ENCODE measurements at regions not wholly inside any gene's neighbourhood (a gene's known extent, or its start where the extent isn't known, plus 50 kb on each side); places are given as distances from the start of the nearest gene placed in this dataset.

- ATAC-seq = no peak
- Histone ChIP-seq H3K9ac (ENCODE audit: insufficient read depth, low read depth, low read length) (no peak overlapping the region), H3K4me3 (replicated peaks in 1 of 3; ENCODE audit: insufficient read depth in 1 of 3, low read depth in 2 of 3, low read length in 3 of 3) (no peak overlapping the region), H3K9me3 (ENCODE audit: low read length) (no peaks in the 10 kb centered on the region), H3K27me3 (ENCODE audit: control insufficient read depth in 1 of 2, insufficient read depth in 2 of 2, low read length in 2 of 2) (peaks cover 0 to 49% of the 10 kb centered on the region in 2 experiments; a peak in 3 of 5 replicates), H3K79me2 (ENCODE audit: insufficient read depth, low read length) (no peaks in the 10 kb centered on the region), H3K36me3 (replicated peaks in 1 of 2; ENCODE audit: control insufficient read depth in 1 of 2, insufficient read depth in 2 of 2, low read length in 2 of 2) (no peaks in the 10 kb centered on the region), H3K27ac (ENCODE audit: extremely low read length, insufficient read depth, low read length) (no peak overlapping the region), H4K20me1 (ENCODE audit: insufficient read depth, low read length) (no peaks in the 10 kb centered on the region), H3K4me2 (ENCODE audit: low read depth, low read length) (no peak overlapping the region), H3K4me1 (ENCODE audit: insufficient read depth, low read length) (peaks cover 16% of the 10 kb centered on the region), H2AFZ (ENCODE audit: low read length) (no peak overlapping the region)
- POLR2A ChIA-PET = no interaction called here
- FAIRE-seq = no peak
- DNase-seq (ENCODE audit: low spot score) = no peak
- CTCF ChIA-PET (ENCODE audit: low intra/inter-chr PET ratio, low total read pairs) = no interaction called here
- TF ChIP-seq MAFF (IDR thresholded peaks at IDR 0.05; ENCODE audit: low read depth, low read length) (no peak), PCBP1 (IDR thresholded peaks at IDR 0.05; ENCODE audit: borderline replicate concordance, low read depth, low read length) (no peak), IKZF4 (CRISPR knock-in tag; IDR thresholded peaks at IDR 0.05; ENCODE audit: borderline replicate concordance, low read depth, not compliant biosample characterization) (no peak)
- TF ChIP-seq, protein P1, sequence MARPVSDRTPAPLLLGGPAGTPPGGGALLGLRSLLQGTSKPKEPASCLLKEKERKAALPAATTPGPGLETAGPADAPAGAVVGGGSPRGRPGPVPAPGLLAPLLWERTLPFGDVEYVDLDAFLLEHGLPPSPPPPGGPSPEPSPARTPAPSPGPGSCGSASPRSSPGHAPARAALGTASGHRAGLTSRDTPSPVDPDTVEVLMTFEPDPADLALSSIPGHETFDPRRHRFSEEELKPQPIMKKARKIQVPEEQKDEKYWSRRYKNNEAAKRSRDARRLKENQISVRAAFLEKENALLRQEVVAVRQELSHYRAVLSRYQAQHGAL (CRISPR knock-in tag; IDR thresholded peaks at IDR 0.05; ENCODE audit: not compliant biosample characterization) = no peak
- in situ Hi-C loops (cut with HindIII; ENCODE audit: extremely low pct_ligation_motif_present, low pct_unique_long_range_greater_than_20kb) = no loop called here
- no TSS peak for BruUV-seq (replicated peaks)
- intact Hi-C loops (cut with micrococcal nuclease; ENCODE audit: unreplicated experiment) = no loop called here
- 33% methylated on average over 9 of the region's 9 CpGs for WGBS (ENCODE audit: low lambda C conversion rate)
Observed at GRCh38 chr6:27183060-27183832, 64.3 kb upstream of the PRSS16 start.

Measured in HepG2 (cell line).